H1 (cell line): ENCODE measurements at regions not wholly inside any gene's neighbourhood (a gene's known extent, or its start where the extent isn't known, plus 50 kb on each side); places are given as distances from the start of the nearest gene placed in this dataset.

Source experiments
- KDM1A ChIP-seq: fragments of 200-600, 300-600 bp; sonication (generic); IDR thresholded peaks from 2 replicates; pipeline ENCODE4 v1.7.1; 2016; ENCODE audit warnings: mild to moderate bottlenecking, low read length, borderline replicate concordance
- POU5F1 ChIP-seq: IDR thresholded peaks from 2 replicates; pipeline ENCODE4 v1.6.1; 2011; ENCODE audit warnings: low read depth, mild to moderate bottlenecking, low read length, moderate library complexity

DNA sequence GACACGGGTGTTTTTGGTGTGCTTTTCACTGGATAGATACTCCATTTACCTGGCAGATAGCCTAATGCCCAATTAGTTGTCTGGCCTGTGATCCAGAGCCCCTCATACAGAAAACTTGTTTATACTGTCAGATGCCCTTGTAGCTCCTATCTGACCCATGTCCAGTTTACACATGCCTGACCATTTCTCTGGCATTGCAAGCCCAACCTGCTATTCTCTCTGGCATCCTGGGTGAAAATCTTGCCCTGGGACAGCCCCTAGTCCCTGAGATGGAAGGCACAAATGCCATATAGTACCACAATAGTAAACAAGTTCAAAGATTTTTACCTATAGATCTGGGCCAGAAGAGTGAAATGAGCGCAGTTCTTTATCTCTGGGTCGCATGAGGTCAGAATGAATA lies 212.6 kb downstream of the ZBBX start (continued):
- TF ChIP-seq POU5F1 (no peak), KDM1A (no peak)
